ENCODE measurements at regions not wholly inside any gene's neighbourhood (a gene's known extent, or its start where the extent isn't known, plus 50 kb on each side); places are given as distances from the start of the nearest gene placed in this dataset.
A peak's percentile ranks its signal among the peaks of the same experiment; 100 is the strongest.

DNA sequence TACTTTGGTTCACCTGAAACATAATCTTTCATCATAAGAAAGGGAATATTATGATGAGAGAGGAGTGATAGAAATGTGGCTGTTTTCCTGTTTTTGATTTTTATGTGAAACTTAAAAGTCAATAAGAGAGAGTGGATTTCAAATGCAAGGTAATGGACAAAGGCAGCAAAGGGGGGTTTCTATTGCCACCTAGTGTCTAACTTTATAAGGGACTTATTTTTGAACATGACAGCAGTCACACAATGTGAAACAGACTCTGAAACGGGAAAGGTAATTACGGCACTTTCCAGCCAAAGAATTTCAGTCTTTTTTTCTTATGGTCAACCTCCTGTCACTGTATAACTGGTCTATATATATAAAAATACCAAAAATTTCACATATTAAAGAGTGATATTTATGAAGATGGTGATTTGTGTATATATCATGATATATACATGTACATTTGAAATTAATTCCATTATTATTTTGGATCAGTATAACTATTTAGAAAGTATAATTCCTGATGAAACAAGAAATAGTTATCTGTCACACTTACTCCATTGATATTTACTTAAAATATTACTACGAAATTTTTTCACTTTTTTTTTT, 127.1 kb downstream of the FBXO8 start (continued):
- TF ChIP-seq JUND (IDR thresholded peaks at IDR 0.05; ENCODE audit: borderline replicate concordance, low read depth, low read length): 0 out of 2 replicates have a peak, but pooled peaks have one; percentile 13
- TF ChIP-seq JUND (tag; IDR thresholded peaks at IDR 0.05; ENCODE audit: borderline replicate concordance, low read depth, low read length): no peak
- TF ChIP-seq, protein P1, sequence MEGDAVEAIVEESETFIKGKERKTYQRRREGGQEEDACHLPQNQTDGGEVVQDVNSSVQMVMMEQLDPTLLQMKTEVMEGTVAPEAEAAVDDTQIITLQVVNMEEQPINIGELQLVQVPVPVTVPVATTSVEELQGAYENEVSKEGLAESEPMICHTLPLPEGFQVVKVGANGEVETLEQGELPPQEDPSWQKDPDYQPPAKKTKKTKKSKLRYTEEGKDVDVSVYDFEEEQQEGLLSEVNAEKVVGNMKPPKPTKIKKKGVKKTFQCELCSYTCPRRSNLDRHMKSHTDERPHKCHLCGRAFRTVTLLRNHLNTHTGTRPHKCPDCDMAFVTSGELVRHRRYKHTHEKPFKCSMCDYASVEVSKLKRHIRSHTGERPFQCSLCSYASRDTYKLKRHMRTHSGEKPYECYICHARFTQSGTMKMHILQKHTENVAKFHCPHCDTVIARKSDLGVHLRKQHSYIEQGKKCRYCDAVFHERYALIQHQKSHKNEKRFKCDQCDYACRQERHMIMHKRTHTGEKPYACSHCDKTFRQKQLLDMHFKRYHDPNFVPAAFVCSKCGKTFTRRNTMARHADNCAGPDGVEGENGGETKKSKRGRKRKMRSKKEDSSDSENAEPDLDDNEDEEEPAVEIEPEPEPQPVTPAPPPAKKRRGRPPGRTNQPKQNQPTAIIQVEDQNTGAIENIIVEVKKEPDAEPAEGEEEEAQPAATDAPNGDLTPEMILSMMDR (IDR thresholded peaks at IDR 0.05 in 2 of 3, conservative IDR thresholded peaks at IDR 0.05 in 1 of 3; ENCODE audit: insufficient read depth in 2 of 3, low read depth in 1 of 3, low read length in 3 of 3): peak; percentile 56 to 84 (median 59)
- TF ChIP-seq, protein P2, sequence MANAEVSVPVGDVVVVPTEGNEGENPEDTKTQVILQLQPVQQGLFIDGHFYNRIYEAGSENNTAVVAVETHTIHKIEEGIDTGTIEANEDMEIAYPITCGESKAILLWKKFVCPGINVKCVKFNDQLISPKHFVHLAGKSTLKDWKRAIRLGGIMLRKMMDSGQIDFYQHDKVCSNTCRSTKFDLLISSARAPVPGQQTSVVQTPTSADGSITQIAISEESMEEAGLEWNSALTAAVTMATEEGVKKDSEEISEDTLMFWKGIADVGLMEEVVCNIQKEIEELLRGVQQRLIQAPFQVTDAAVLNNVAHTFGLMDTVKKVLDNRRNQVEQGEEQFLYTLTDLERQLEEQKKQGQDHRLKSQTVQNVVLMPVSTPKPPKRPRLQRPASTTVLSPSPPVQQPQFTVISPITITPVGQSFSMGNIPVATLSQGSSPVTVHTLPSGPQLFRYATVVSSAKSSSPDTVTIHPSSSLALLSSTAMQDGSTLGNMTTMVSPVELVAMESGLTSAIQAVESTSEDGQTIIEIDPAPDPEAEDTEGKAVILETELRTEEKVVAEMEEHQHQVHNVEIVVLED (CRISPR knock-in tag; IDR thresholded peaks at IDR 0.05): no peak
- TF ChIP-seq ETV5 (CRISPR knock-in tag; IDR thresholded peaks at IDR 0.05; ENCODE audit: low read depth): no peak
- TF ChIP-seq SMC3 (conservative IDR thresholded peaks at IDR 0.05; ENCODE audit: insufficient read depth, low read depth, low read length): peak; percentile 55
- TF ChIP-seq, protein P3, sequence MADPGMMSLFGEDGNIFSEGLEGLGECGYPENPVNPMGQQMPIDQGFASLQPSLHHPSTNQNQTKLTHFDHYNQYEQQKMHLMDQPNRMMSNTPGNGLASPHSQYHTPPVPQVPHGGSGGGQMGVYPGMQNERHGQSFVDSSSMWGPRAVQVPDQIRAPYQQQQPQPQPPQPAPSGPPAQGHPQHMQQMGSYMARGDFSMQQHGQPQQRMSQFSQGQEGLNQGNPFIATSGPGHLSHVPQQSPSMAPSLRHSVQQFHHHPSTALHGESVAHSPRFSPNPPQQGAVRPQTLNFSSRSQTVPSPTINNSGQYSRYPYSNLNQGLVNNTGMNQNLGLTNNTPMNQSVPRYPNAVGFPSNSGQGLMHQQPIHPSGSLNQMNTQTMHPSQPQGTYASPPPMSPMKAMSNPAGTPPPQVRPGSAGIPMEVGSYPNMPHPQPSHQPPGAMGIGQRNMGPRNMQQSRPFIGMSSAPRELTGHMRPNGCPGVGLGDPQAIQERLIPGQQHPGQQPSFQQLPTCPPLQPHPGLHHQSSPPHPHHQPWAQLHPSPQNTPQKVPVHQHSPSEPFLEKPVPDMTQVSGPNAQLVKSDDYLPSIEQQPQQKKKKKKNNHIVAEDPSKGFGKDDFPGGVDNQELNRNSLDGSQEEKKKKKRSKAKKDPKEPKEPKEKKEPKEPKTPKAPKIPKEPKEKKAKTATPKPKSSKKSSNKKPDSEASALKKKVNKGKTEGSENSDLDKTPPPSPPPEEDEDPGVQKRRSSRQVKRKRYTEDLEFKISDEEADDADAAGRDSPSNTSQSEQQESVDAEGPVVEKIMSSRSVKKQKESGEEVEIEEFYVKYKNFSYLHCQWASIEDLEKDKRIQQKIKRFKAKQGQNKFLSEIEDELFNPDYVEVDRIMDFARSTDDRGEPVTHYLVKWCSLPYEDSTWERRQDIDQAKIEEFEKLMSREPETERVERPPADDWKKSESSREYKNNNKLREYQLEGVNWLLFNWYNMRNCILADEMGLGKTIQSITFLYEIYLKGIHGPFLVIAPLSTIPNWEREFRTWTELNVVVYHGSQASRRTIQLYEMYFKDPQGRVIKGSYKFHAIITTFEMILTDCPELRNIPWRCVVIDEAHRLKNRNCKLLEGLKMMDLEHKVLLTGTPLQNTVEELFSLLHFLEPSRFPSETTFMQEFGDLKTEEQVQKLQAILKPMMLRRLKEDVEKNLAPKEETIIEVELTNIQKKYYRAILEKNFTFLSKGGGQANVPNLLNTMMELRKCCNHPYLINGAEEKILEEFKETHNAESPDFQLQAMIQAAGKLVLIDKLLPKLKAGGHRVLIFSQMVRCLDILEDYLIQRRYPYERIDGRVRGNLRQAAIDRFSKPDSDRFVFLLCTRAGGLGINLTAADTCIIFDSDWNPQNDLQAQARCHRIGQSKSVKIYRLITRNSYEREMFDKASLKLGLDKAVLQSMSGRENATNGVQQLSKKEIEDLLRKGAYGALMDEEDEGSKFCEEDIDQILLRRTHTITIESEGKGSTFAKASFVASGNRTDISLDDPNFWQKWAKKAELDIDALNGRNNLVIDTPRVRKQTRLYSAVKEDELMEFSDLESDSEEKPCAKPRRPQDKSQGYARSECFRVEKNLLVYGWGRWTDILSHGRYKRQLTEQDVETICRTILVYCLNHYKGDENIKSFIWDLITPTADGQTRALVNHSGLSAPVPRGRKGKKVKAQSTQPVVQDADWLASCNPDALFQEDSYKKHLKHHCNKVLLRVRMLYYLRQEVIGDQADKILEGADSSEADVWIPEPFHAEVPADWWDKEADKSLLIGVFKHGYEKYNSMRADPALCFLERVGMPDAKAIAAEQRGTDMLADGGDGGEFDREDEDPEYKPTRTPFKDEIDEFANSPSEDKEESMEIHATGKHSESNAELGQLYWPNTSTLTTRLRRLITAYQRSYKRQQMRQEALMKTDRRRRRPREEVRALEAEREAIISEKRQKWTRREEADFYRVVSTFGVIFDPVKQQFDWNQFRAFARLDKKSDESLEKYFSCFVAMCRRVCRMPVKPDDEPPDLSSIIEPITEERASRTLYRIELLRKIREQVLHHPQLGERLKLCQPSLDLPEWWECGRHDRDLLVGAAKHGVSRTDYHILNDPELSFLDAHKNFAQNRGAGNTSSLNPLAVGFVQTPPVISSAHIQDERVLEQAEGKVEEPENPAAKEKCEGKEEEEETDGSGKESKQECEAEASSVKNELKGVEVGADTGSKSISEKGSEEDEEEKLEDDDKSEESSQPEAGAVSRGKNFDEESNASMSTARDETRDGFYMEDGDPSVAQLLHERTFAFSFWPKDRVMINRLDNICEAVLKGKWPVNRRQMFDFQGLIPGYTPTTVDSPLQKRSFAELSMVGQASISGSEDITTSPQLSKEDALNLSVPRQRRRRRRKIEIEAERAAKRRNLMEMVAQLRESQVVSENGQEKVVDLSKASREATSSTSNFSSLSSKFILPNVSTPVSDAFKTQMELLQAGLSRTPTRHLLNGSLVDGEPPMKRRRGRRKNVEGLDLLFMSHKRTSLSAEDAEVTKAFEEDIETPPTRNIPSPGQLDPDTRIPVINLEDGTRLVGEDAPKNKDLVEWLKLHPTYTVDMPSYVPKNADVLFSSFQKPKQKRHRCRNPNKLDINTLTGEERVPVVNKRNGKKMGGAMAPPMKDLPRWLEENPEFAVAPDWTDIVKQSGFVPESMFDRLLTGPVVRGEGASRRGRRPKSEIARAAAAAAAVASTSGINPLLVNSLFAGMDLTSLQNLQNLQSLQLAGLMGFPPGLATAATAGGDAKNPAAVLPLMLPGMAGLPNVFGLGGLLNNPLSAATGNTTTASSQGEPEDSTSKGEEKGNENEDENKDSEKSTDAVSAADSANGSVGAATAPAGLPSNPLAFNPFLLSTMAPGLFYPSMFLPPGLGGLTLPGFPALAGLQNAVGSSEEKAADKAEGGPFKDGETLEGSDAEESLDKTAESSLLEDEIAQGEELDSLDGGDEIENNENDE (IDR thresholded peaks at IDR 0.05; ENCODE audit: low read depth, low read length): peak; percentile 80
- no peak for TF ChIP-seq ZNF408 (CRISPR knock-in tag; IDR thresholded peaks at IDR 0.05; ENCODE audit: low read depth)
- TF ChIP-seq CHD1 (IDR thresholded peaks at IDR 0.05; ENCODE audit: low read length): no peak
- TF ChIP-seq PCBP2 (IDR thresholded peaks at IDR 0.05; ENCODE audit: low read depth, low read length, poor library complexity, severe bottlenecking): no peak

Data from K562 (cell line).